Osteoblast (primary cell): ENCODE measurements at regions not wholly inside any gene's neighbourhood (a gene's known extent, or its start where the extent isn't known, plus 50 kb on each side); places are given as distances from the start of the nearest gene placed in this dataset.

Experiments
- DNase-seq: peaks from one replicate; pipeline ENCODE4 v3.0.0; 2011; ENCODE audit warnings: low spot score, mixed read lengths; ENCODE audit not compliant: insufficient read length; ENCODE audit errors: missing footprints
- H2AFZ ChIP-seq: 2 replicates; pipeline ENCODE4 v1.6.0; 2011; ENCODE audit warnings: mild to moderate bottlenecking, low read length
- H3K27ac ChIP-seq: 2 replicates; pipeline ENCODE4 v1.5.1; 2011; ENCODE audit warnings: mild to moderate bottlenecking, low read depth, low read length, moderate library complexity
- H3K27me3 ChIP-seq: 2 replicates; pipeline ENCODE4 v1.6.0; 2012; ENCODE audit warnings: mild to moderate bottlenecking, control low read depth, inconsistent platforms, low read length, moderate library complexity; ENCODE audit not compliant: insufficient read depth
- H3K36me3 ChIP-seq: 2 replicates; pipeline ENCODE4 v1.5.1; 2011; ENCODE audit warnings: mild to moderate bottlenecking, low read length, control low read depth, moderate library complexity; ENCODE audit not compliant: insufficient read depth
- H3K4me1 ChIP-seq: 2 replicates; pipeline ENCODE4 v1.5.1; 2011; ENCODE audit warnings: mild to moderate bottlenecking, low read length, control low read depth, moderate library complexity; ENCODE audit not compliant: insufficient read depth
- H3K4me2 ChIP-seq: 2 replicates; pipeline ENCODE4 v1.6.0; 2011; ENCODE audit warnings: mild to moderate bottlenecking, low read length; ENCODE audit not compliant: insufficient read depth
- H3K4me3 ChIP-seq: fragments of 200-600 bp; sonication (generic); 3 replicates; pipeline ENCODE4 v1.5.1; 2012; ENCODE audit warnings: mild to moderate bottlenecking, low read length, inconsistent platforms; ENCODE audit not compliant: insufficient read depth
- H3K79me2 ChIP-seq: 2 replicates; pipeline ENCODE4 v1.6.0; 2012; ENCODE audit warnings: mild to moderate bottlenecking, low read length, control low read depth, inconsistent platforms; ENCODE audit not compliant: insufficient read depth
- H3K9me3 ChIP-seq: 2 replicates; pipeline ENCODE4 v1.5.1; 2011; ENCODE audit warnings: low read depth, low read length, control low read depth
- H4K20me1 ChIP-seq: 2 replicates; pipeline ENCODE4 v1.6.0; 2012; ENCODE audit warnings: mild to moderate bottlenecking, low read length, control low read depth; ENCODE audit not compliant: insufficient read depth
- TF ChIP-seq, protein P1 (sequence below): IDR thresholded peaks from 2 replicates; pipeline ENCODE4 v1.5.1; 2011; ENCODE audit warnings: mild to moderate bottlenecking, low read depth, low read length, moderate library complexity; ENCODE audit errors: extremely low read depth

DNA sequence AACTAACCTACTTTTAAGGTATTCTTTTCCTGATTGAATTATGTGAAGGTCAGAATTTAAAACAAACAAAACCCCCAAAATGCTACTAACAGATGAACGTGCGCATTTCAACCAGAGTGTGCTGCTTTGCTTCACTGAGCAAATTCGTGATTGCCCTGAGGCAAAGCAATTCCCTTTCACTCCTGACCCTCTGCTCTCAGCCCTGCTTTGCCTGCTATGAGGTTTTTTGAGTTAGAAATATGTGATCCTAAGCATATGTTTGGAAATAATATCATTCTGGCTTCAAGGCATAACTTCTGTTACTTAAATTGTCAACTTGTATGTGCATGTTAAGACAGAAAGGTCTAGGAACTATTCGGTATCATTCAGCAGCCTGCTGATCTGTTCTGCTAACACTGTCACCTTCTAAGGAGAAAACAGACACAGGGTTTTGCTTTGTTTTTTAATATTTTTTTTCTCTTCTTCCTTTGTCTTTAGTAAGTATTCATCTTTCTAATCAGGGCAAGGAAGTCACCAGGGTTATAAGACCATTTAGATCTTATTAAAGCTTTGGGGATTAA is 124.2 kb downstream of the GNAT3 start:
- TF ChIP-seq, protein P1, sequence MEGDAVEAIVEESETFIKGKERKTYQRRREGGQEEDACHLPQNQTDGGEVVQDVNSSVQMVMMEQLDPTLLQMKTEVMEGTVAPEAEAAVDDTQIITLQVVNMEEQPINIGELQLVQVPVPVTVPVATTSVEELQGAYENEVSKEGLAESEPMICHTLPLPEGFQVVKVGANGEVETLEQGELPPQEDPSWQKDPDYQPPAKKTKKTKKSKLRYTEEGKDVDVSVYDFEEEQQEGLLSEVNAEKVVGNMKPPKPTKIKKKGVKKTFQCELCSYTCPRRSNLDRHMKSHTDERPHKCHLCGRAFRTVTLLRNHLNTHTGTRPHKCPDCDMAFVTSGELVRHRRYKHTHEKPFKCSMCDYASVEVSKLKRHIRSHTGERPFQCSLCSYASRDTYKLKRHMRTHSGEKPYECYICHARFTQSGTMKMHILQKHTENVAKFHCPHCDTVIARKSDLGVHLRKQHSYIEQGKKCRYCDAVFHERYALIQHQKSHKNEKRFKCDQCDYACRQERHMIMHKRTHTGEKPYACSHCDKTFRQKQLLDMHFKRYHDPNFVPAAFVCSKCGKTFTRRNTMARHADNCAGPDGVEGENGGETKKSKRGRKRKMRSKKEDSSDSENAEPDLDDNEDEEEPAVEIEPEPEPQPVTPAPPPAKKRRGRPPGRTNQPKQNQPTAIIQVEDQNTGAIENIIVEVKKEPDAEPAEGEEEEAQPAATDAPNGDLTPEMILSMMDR = no peak
- H3K9me3 ChIP-seq = no peaks in the 10 kb centered on the region
- H2AFZ ChIP-seq = peak overlapping the region; percentile 31
- no peaks in the 10 kb centered on the region for H3K79me2 ChIP-seq
- H3K27me3 ChIP-seq = no peaks in the 10 kb centered on the region
- no peak for DNase-seq
- H3K4me1 ChIP-seq = no peaks in the 10 kb centered on the region
- no peaks in the 10 kb centered on the region for H3K36me3 ChIP-seq
- no peak overlapping the region for H3K4me3 ChIP-seq
- no peak overlapping the region for H3K4me2 ChIP-seq
- H4K20me1 ChIP-seq = no peaks in the 10 kb centered on the region
- no peak overlapping the region for H3K27ac ChIP-seq

DNA sequence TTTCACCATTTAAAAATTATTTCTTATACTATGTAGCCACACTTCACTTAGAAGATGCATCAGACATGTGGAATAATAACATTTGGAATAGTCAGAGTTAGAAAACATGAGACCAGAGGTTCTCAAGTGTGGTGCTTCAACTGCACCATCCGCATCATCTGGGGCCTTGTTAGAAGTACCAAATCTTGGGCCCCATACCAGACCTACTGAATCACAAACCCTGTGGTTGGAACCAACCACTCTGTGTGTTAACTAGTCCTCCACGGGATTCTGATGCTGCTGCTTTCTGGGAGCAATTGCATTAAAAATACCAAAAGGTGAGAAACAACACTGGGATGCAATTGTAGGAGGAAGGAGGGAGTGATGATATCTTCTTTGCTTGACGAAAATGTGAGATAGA is 125.2 kb downstream of the GNAT3 start:
- DNase-seq = no peak
- H3K4me3 ChIP-seq = no peak overlapping the region
- no peaks in the 10 kb centered on the region for H3K36me3 ChIP-seq
- no peak overlapping the region for H3K4me2 ChIP-seq
- H3K9me3 ChIP-seq = no peaks in the 10 kb centered on the region
- H3K79me2 ChIP-seq = no peaks in the 10 kb centered on the region
- no peaks in the 10 kb centered on the region for H3K4me1 ChIP-seq
- no peaks in the 10 kb centered on the region for H4K20me1 ChIP-seq
- TF ChIP-seq, protein P1 = no peak
- H3K27me3 ChIP-seq = no peaks in the 10 kb centered on the region
- H3K27ac ChIP-seq = no peak overlapping the region
- H2AFZ ChIP-seq = no peak overlapping the region

DNA sequence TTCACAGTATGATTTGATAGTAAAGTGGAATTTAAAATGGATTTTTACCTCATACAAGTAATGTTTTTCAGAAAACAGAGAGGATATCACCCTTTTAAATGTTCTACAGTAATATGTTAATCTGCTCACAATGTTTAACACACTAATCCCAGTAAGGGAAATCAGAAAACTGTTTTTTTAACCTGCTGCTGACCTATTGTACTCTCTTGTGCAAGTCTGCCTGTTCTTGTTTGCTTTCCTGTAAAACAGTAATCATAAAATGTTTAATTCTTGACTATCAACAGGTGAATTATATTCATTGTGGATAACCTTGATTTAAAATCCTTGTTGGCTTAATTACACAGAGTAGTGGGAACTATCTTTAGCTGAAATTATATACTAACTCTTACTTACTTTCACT is 126.4 kb downstream of the GNAT3 start:
- no peak overlapping the region for H3K4me2 ChIP-seq
- H4K20me1 ChIP-seq = no peaks in the 10 kb centered on the region
- H3K9me3 ChIP-seq = no peaks in the 10 kb centered on the region
- H2AFZ ChIP-seq = no peak overlapping the region
- H3K27ac ChIP-seq = no peak overlapping the region
- H3K27me3 ChIP-seq = no peaks in the 10 kb centered on the region
- H3K79me2 ChIP-seq = no peaks in the 10 kb centered on the region
- no peak overlapping the region for H3K4me3 ChIP-seq
- no peaks in the 10 kb centered on the region for H3K4me1 ChIP-seq
- H3K36me3 ChIP-seq = no peaks in the 10 kb centered on the region
- TF ChIP-seq, protein P1 = no peak
- no peak for DNase-seq

DNA sequence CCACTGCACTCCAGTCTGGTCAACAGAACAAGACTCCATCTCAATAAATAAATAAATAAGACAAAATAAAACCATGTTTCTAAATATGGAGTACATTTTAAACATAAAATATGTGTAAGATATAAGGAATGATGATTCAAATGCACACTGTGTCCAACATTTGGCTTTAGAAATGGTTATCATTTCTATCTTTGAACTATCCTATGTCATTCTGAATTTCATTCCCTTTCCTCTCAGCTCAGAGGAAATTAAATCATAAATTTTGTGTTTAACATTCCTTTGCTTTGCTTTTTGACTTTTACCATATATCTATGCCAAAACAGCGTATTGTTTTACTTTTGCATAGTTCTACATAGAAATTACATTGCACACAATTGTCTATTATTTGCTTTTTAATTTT is 130.9 kb downstream of the GNAT3 start:
- H4K20me1 ChIP-seq = no peaks in the 10 kb centered on the region
- H3K4me1 ChIP-seq = peaks cover 10% of the 10 kb centered on the region
- no peak overlapping the region for H3K4me3 ChIP-seq
- DNase-seq = no peak
- no peaks in the 10 kb centered on the region for H3K79me2 ChIP-seq
- TF ChIP-seq, protein P1 = no peak
- H2AFZ ChIP-seq = no peak overlapping the region
- H3K4me2 ChIP-seq = no peak overlapping the region
- no peaks in the 10 kb centered on the region for H3K36me3 ChIP-seq
- H3K27me3 ChIP-seq = no peaks in the 10 kb centered on the region
- no peaks in the 10 kb centered on the region for H3K9me3 ChIP-seq
- H3K27ac ChIP-seq = no peak overlapping the region
